SKM-1 (cell line): ENCODE measurements at regions not wholly inside any gene's neighbourhood (a gene's known extent, or its start where the extent isn't known, plus 50 kb on each side); places are given as distances from the start of the nearest gene placed in this dataset.
"Not testable (repeated sequence)": the region's sequence is repeated elsewhere in the genome, so short reads cannot be mapped to it uniquely, and the experiment has no call there.

ENCODE experiments used
- DNase-seq: peaks from one replicate; lab custom pipeline; 2025; ENCODE audit not compliant: unreplicated experiment; lab: John Stamatoyannopoulos, UW

DNA sequence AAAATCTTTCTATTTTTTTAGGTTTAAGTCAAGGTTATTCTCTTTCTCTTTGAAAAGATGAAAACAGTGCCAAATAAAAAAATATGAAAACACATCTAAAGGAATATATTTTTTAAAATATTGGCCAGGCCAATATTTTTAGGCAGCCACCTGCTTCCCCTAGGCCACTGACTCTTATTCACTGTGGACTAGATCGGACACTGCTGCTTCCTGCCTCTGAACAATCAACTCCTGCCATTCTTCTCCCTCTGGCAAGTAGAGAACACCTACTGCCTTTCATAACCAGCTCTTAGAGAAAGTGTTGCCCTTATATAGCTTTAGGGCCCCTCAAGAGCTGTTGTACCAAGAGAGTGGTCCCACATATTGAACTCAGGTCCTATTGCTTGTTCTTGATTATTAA, 529.2 kb downstream of the RAPGEF2 start:
- no peak for DNase-seq

DNA sequence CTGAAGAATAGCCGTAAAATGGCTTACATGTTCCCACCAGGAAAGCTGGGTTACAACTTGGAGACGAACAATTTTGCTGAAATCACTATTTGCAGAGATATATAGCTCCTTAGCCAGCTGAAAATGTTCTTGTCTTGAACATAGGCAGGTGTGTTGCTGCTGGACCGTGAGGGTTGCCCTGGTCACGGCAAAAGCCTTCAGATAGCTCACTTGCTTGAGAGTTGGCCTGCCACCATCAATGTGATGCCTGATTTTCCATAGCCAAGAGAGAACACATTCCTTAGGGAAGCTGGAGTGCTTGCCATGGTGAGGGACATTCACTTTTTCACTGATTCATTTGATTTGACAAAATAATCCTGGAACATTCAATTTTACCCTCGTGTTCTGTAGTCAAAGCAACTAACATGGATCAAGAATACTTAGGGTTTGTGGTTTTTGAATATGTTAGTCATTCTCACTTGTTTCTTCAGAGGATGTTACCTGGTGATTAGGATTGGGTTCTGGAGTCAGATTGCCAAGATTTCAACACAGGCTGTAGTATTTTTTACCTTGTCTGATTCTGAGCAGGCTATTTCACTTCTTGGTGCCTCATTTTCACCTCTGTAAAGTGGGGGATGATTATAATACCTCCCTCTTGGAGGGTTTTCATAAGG, 536.9 kb downstream of the RAPGEF2 start:
- DNase-seq = no peak

DNA sequence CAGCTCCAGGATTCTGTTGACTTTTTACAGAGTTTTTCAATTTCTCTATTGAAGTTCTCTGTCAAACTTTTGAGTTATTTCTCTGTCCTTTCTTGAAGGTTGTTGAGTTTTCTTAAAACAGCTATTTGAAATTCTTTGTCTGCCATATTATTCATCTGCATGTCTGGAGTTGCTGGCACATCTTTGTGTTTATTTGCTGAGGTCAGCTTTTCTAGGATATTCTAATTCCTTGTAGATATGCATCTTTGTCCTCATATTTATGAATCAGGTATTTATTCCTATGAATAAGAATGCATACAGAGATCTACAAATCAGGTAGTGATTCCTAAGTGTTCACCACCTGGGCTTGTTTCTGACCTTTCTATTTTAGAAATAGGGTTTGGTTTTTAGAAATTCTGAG, 546.4 kb downstream of the RAPGEF2 start:
- no peak for DNase-seq

DNA sequence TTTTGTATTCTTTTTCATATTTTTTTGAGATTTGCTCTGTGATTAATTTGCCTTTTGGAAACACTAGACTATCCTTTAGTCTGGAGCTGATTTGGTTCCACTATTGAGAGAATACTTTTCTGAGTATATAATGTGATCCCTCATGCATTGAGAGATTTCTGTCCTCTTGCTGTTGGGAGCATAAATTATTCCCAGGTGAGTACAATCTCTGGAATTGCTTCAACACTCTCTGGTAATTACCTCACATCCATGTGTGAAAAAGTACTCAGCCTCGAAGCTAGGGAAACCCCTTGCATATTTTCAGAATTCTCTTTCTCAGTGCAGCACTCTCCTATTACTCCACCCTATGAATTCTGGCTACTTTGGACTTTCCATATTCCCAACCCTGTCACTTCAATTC, 550.0 kb downstream of the RAPGEF2 start:
- no peak for DNase-seq

DNA sequence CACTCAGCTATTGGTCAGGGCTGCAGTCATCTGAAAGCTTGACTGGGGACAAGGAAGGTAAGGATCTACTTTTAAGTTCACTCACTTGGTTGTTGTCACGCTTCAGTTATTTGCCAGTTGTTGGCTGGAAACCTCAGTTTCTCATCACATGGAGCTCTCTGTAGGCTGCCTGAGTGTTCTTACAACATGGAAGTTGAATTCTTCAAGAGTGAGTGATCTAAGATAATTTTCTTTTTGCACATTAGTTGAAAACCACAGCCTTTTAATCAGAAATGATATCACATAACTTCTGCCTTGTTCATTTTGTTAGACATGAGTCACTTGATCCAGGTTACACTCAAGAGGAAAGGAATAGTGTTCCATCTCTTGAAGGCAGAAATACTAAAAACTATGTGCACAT, 552.7 kb downstream of the RAPGEF2 start:
- no peak for DNase-seq

DNA sequence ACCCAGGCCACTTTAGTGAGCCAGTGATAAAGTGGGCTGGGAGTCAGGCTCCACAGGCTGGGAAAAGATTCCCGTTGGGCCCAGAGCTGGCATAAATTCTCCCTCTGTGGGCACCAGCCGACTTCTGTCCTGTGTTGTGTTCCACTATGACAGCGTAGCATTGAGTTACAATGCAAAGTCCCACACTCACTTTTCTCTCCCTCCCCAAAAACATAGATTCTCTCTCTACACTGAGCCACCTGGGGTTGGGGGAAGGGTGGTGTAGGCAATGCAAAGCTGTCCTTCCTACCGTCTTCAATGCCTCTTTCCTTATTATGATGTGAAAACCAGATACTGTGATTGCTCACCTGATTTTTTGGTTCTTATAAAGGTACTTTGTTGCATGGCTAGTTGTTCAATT, 566.2 kb downstream of the RAPGEF2 start:
- DNase-seq = no peak

DNA sequence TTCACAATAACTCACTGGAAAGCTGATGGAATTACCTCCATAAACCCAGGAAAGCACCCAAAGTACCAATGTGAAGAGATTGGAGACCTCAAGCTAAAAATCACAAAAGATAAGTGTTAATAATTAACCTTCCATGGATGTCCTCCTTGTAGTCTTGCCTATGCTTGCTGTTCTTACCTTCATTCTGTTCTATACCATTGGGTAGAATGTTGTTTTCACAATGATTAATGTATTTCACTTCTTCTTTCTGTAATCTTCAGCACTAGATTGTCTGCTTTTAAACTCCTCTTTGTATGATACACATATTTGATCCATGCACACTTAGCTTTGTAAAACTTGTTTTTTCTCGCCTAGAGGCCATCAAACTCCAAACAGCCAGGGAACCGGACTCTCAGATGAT, 570.3 kb downstream of the RAPGEF2 start:
- no peak for DNase-seq

DNA sequence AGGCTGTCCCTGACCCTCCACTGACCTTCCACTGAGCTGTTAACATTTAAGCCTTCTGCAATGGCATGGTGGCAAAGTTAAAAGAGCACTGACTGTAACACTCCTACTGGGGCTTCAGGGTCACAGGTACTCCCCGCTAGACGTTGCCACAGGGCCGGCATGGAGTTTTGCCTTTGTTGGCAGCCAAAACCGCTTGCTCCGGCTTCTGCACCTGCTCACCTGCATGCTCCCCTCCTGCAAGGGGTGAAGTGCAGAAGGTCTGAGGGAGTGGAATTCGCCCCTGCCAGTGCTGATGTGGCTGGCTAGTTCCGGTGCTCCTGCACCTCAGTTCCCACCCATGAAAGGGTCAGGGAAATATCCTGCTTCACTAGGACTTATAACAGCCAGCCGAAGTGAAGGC, 571.4 kb downstream of the RAPGEF2 start:
- no peak for DNase-seq

DNA sequence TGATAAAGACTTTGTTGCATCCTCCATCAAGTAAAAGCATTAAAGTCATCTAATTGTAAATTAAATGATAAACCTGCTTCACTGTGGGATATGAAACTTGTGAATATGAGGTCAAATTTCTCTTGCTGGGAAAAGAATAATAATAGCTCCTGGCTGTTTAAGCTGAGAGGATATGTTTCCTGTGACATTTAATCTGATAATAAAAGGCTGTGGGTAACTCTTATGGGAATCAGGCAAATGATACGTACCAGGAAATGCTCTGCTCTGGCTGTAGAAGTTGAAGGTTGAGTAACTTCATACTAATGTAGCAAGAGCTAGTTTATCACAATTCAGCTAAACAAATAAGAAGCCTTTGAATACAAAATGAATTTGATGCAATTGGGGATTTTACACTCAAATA, 574.6 kb downstream of the RAPGEF2 start:
- no peak for DNase-seq

DNA sequence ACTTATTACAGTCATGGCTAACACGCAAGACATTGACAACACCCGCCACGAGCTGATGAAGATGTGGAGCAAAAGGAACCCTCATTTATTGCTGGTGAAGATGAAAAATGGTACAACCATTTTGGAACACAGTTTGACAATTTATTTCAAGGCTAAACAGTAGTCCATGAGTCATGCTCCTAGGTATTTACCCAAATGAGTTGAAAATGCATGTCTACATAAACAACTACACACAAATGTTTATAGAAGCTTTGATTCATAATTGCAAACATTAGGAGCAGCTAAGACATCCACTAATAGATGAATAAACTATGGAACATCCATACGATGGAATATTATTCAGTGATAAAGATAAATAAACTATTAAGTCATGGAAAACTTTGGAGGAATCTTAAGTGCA, 580.1 kb downstream of the RAPGEF2 start:
- no peak for DNase-seq

DNA sequence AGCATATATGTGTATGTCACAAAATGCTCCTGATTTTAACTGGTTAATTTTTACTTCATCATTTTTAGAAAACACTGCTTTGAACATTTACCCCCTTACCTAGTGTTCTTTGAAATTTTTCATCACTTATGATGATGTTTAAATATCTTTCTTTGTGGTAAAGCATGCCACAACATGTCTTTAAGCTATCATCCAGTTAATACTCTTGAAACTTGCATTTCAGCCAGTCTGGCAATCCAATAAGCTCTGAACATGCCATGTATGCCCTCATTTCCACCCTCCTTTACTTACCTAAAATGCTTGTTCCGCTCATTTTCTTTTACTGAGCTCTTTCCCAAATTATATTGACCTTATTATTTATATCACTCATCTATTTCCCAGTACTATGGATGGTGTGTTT, 581.2 kb downstream of the RAPGEF2 start:
- no peak for DNase-seq

DNA sequence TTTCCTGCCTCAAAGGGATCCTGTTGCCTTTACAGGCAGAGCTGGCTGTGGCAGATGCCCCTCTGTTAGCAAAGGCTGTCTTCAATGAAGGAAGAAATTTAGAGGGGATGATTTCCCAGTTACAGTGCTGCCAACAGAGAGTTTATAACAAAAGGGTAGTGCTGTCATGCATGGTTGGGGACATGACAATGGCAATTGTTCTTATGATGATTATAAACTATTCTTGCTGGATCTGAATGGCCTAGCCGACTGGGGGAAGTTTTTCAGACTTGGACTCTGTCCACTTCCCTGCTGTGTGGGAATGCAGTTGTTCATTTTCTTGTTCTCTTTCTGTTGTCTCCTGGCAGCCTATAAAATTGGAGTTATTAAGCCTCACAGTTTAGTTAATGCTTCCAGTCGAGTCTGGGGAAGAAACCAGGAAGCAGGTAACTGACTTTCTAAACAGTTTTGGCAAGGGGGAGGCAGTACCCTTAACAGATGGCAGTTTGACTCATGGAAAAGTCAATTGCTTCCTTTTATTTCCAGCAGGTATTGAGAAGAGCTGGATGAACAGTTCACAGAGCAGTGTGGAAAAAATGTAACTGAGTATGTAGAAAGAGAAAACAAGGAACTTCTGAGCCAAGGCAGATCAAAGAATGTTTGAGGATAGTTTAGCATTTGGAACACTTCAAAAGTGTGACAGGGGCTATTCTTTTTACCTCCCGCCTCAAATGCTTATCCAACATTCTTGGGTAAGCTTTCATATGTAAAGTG, 582.6 kb downstream of the RAPGEF2 start:
- DNase-seq = no peak

DNA sequence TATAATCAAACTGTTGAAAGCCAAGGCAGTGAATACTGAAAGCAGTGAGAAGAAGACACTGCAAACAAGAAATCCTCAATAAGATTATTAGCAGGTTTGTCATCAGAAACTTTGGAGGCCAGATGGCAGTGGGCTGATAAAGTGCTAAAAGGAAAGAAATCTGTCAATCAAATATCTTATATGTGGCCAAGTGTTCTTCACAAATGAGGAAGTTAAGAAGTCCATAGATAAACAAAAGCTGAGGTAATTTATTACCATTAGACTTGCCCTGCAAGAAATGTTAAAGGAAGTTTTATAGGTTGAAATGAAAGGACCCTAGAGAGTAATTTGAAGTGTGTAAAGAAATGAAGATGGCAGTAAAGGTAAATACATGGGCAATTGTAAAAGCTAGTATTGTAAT, 586.6 kb downstream of the RAPGEF2 start:
- no peak for DNase-seq

DNA sequence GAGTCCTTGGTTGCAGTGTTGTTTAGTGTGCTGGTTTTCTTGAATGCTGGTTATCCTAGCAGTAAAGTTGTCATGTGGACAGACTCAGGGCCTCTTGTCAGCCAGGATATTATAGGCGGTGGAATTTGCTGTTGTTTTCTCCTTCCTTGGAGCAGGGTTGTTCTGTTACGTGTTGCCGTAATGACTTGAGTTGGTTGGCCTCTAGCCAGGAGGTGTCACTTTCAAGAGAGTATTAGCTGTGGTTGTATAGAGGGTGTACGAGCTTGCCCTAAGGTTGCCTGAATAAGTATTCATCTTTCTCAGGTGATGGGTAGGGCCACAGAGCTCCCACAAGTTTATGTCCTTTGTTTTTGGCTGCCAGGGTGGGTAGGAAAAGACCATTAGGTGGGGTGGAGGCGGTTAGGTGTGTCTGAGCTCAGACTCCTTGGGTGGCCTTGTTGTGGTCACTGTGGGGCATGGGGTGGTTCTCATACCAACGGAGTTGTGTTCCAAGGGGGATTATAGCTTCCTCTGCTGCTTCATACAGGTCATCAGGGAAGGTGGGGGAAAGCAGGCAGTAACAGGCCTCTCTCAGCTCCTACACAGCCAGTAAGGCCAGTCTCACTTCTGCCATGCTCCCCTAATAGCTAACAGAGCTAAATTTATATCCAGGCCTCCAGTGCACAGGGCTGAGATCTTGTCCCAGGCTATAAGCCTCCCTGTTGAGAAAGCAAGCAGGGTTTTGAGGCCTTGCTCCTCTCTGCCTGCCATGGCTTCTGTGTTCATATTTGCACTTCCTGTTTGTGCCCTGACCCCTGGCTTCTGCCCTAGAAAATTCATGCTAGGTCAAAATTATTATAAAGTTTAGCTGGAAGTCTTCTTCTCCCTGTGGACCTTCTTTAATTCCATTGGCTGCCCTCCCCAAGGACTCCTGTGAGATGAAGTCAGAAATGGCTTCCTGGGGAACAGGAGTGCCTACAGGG, 594.7 kb downstream of the RAPGEF2 start:
- no peak for DNase-seq

DNA sequence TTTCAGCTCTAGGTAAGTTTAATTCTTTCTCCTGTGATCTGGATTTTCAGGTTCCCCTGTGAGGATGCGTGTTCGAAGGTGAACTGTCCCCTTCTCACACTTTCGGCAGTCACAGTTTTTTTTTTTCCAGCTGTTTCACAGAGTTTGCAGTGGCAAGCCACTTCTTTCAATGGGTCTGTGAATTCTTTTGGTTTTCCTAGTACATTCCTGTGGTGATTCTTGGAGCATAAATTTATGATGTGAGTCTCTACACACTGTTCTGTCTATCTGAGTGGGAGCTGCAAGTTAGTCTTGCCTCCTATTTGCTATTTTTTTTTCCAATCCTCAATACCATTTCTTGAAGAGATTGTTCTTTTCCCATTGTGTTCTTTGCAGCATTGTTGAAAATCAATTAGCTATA, 595.5 kb downstream of the RAPGEF2 start:
- no peak for DNase-seq

DNA sequence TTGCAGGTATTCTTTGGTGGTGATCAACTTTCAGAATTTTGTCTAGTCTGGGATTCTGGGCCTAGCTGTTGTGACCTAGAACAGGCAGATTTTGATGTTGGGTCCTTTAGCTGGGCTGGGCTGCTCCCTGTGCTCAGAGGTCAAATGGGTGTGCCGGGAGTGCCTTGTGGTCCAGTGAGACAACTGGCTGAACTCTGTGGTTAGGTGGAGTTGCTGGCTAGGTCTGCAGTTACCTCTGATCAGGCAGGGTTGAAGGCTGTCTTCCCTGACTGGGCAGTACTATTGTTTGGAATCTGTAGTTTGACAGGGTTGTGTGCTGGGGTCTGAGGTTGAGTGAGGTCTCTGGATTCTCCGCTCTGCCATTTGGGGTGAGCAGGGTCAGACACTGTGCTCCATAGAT, 599.3 kb downstream of the RAPGEF2 start:
- DNase-seq = no peak

DNA sequence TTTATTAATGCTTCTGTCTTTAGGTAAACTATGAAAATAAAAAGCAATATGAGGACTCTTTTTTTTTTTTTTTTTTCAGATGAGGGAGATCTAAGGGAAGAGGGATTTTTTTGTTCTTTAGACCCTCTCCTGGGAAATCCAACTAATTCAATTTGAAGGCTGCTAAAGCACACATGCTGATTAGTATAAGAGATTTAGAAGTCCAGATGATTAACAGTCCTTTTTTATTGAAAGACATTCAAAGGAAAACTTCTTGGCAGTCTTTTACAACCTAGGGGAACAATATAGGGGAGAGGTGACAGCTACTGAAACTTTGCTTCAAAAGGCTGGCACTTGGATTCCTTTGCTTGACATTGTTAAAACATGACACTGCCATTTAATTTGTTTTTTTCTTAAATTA, 602.5 kb downstream of the RAPGEF2 start:
- no peak for DNase-seq

DNA sequence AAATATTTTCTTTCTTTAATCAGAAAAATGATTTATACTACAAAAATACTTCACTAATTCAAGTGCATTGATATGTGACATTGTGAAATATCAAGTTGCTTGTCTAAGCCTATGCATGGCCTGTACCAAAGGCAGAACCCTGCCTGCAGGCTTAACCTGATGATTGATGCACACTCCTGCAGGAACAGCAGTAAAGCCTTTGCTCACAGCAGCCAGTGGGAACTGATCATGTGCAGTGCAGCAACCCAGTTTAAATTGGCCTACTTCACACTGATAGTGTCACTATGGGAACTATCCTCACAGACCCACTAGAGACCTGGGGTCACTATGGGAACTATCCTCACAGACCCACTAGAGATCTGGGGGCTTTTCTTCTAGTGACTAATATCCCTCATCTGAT, 603.8 kb downstream of the RAPGEF2 start:
- DNase-seq = no peak

DNA sequence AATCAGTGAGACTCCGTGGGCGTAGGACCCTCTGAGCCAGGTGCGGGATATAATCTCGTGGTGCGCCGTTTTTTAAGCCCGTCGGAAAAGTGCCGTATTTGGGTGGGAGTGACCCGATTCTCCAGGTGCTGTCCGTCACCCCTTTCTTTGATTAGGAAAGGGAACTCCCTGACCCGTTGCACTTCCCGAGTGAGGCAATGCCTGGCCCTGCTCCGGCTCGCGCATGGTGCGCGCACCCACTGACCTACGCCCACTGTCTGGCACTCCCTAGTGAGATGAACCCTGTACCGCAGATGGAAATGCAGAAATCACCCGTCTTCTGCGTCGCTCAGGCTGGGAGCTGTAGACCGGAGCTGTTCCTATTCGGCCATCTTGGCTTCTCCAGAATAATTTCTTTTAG, 612.3 kb downstream of the RAPGEF2 start:
- DNase-seq = not testable (repeated sequence)

DNA sequence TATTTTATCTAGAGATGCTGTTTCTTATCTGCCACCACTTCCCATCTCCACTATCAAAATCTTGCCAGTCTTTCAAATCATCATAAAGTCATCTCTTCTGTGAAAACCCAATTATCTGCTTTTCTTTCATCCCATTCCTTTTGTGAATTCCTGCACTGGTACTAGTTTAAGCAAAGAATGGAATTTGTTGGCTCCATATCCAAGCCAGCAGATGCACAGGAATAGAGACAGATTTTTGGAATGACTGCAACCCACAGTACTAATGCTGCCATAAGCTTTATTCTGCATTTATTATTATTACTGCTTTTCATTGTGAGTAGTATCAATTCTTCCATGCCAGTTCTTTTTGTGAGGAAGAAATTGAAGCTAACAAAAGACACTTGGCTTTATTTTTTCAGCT, 616.7 kb downstream of the RAPGEF2 start:
- no peak for DNase-seq

DNA sequence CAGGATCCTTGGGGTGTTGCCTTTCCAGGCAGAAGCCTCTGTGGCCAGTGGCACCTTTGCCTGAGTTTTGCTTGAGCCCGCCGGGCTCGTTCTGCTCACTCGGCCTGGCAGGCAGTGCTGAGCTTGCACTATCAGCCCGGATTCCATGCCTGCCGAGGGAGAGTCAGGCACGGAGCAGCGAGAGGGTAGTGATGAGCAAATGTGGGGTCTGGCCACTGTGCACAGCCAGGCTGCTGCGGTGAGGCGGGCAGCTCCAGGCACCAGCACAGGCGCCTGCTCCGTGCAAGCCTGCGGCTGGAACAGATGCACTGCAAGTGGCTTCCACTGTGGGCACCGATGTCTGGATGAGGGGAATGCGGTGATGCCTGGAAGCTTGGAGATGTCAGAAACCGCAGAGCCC, 619.2 kb downstream of the RAPGEF2 start:
- DNase-seq = no peak

DNA sequence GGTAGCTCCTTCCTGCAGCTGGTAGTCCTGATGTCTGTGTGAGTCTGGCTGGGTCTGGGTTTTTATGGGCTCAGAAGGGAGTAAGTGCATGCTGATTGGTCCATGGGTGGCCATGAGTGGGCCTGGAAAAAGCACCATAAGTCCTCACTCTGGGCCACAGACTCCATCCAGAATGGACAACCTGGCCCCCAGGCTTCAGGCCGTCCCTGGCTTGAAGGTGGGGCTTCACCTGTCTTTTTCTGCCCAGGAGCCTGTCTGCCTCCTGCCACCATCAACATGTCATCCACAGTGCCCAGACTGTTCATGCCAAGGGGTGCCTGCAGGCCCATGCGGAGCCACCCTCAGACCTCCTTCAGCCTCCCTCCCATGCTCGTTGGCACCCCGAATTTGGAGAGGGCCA, 620.0 kb downstream of the RAPGEF2 start:
- DNase-seq = no peak
